AG04449 (cell line): ENCODE measurements at regions not wholly inside any gene's neighbourhood (a gene's known extent, or its start where the extent isn't known, plus 50 kb on each side); places are given as distances from the start of the nearest gene placed in this dataset.

Experiments
- CTCF ChIA-PET: fragments of 350-600 bp; formaldehyde crosslinking; extraction: SDS; loops from one replicate; lab custom pipeline; 2021; ENCODE audit warnings: antibody characterized with exemption; lab: Yijun Ruan, JAX
- POLR2A ChIA-PET: fragments of 400-600, 350-600 bp; formaldehyde crosslinking; extraction: SDS; loops from one replicate; lab custom pipeline; 2020; ENCODE audit warnings: antibody characterized with exemption, inconsistent platforms; lab: Yijun Ruan, JAX
- DNase-seq: peaks from one replicate; pipeline ENCODE4 v3.0.0-alpha.2; 2010; ENCODE audit warnings: low read depth, low spot score
- H3K4me3 ChIP-seq: 2 replicates; pipeline ENCODE4 v1.5.1; 2011; ENCODE audit warnings: low read depth, mild to moderate bottlenecking, control low read depth, low read length
- CTCF ChIP-seq: IDR thresholded peaks from one replicate; pipeline ENCODE4 v1.5.1; 2011; ENCODE audit warnings: mild to moderate bottlenecking, moderate library complexity, low read length, control low read depth, inconsistent platforms; ENCODE audit not compliant: insufficient read depth; ENCODE audit errors: missing control alignments

DNA sequence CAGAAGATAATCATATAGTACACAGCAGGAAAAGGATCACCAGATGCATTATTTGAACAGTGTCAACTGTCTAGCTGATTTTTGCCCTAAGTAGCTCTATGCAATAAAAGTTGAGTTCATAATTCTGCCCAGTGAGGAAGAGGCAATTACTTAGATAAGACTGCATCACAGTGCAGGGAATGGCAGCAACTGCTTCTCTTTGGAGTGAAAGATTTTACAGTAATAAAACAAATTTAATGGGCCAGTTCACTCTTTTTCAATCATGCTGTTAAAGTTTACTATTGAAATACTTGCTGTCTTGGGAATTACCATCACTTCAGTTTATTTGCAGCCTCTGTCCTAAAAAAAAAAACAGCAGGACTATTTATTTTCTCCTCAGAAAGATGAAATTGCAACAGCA is 907.9 kb downstream of the ANKRD7 start:
- ChIA-PET CTCF (no interaction called here), POLR2A (no interaction called here)
- TF ChIP-seq CTCF: no peak
- H3K4me3 ChIP-seq: no peak overlapping the region
- no peak for DNase-seq

GRCh38 chr7:119167431-119167830 is 942.9 kb downstream of the ANKRD7 start:
- ChIA-PET CTCF (no interaction called here), POLR2A (no interaction called here)
- no peak for DNase-seq
- no peak overlapping the region for H3K4me3 ChIP-seq
- TF ChIP-seq CTCF: no peak

GRCh38 chr7:119172043-119172442 is 947.5 kb downstream of the ANKRD7 start:
- CTCF ChIA-PET: no interaction called here
- POLR2A ChIA-PET: no interaction called here
- no peak overlapping the region for H3K4me3 ChIP-seq
- no peak for DNase-seq
- TF ChIP-seq CTCF: no peak

- no peak overlapping the region for H3K4me3 ChIP-seq
- CTCF ChIA-PET: no interaction called here
- TF ChIP-seq CTCF: no peak
- POLR2A ChIA-PET: no interaction called here
- no peak for DNase-seq
Measured at GRCh38 chr7:119175911-119176627, 951.6 kb downstream of the ANKRD7 start.

DNA sequence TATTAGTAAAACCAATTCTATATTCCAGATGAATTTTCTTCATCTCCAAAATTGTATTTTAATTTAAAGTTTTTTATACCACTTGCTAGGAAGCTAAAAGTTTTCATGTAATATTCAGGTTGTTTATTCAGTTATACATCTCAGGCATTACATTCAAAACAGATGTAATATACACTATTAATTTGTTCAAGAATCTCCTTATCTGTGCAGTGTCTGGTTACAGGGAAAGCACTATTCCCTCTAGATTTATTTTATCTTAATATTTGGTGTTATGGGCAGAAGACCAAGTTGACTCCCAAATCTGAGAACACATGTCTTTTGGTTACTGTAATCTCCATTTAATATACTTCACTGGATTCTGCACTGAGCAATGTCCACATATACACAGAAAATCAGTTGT is 953.4 kb downstream of the ANKRD7 start:
- CTCF ChIA-PET: no interaction called here
- H3K4me3 ChIP-seq: no peak overlapping the region
- DNase-seq: no peak
- TF ChIP-seq CTCF: no peak
- POLR2A ChIA-PET: no interaction called here

DNA sequence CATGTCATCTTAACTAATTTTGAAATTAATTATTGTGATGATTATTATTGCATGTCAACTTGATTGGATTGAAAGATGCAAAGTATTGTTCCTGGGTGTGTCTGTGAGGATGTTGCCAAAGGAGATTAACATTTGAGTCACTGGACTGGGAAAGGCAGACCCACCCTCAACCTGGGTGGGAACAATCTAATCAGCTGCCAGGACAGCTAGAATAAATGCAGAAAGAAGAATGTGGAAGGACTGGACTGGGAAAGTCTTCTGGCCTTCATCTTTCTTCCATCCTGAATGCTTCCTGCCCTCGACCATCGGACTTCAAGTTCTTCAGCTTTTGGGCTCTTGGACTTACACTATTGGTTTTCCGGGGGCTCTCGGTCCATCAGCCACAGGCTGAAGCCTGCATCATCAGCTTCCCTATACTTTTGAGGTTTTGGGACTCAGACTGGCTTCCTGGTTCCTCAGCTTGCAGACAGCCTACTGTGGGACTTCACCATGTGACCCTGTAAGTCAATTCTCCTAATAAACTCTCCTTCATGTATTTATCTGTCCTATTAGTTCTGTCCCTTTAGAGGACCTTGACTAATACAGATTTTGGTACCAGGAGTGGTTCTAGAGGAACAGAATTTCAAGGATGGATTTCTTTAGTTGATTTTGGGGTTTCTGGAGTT is 959.8 kb downstream of the ANKRD7 start:
- POLR2A ChIA-PET: no interaction called here
- H3K4me3 ChIP-seq: no peak overlapping the region
- DNase-seq: no peak
- CTCF ChIA-PET: no interaction called here
- no peak for TF ChIP-seq CTCF
